Epithelial cell of proximal tubule (primary cell): ENCODE measurements at regions not wholly inside any gene's neighbourhood (a gene's known extent, or its start where the extent isn't known, plus 50 kb on each side); places are given as distances from the start of the nearest gene placed in this dataset.

Experiments
- DNase-seq: peaks from one replicate; pipeline ENCODE4 v3.0.0-alpha.2; 2011; ENCODE audit warnings: low read depth
- H3K4me3 ChIP-seq: 2 replicates; pipeline ENCODE4 v1.5.1; 2011; ENCODE audit warnings: low read depth, mild to moderate bottlenecking, low read length
- TF ChIP-seq, protein P1 (sequence below): conservative IDR thresholded peaks from 2 replicates; pipeline ENCODE4 v1.5.1; 2012; ENCODE audit warnings: low read depth, mild to moderate bottlenecking, low read length

DNA sequence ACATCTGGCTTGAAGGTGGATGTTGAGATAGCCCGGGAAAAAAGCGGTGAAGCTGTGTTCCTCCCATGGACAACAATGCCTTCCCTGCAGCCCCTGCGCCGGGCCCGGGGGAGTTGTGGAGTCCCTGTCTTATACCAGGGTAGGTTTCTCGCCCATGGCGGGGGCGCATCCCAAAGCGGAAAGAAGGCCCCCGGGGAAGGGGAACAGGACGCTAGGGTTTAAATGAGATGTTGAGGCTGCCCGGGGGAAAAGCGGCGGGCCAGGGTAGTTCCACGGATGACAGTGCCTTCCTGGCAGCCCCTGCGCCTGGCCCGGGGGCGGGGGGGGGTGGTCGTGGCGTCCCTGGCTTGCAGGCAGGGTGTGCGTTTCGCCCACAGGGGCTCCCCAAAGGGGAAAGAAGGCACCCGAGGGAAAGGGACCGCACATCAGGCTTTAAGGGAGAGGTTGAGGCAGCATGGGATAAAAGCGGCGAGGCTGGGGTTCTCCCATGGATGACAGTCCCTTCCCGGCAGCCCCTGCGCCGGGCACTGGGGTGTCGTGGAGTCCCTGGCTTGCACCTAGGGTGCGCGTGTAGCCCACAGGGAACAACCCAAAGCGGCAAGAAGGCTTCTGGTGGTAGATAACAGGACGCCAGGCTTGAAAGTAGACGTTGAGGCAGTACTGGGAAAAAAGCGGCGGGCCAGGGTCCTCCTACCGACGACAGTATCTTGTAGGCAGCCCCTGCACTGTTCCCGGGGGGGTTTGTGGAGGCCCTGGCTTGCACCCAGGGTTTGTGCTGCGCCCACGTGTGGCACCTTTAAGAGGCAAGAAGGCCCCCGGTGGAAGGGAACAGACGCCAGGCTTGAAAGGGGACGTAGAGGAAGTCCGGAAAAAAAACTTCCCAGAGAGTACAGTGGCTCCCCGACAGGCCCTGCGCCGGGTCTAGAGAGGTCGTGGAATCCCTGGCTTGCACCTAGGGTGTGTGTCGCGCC lies 160.8 kb upstream of the ALG10B start:
- TF ChIP-seq, protein P1, sequence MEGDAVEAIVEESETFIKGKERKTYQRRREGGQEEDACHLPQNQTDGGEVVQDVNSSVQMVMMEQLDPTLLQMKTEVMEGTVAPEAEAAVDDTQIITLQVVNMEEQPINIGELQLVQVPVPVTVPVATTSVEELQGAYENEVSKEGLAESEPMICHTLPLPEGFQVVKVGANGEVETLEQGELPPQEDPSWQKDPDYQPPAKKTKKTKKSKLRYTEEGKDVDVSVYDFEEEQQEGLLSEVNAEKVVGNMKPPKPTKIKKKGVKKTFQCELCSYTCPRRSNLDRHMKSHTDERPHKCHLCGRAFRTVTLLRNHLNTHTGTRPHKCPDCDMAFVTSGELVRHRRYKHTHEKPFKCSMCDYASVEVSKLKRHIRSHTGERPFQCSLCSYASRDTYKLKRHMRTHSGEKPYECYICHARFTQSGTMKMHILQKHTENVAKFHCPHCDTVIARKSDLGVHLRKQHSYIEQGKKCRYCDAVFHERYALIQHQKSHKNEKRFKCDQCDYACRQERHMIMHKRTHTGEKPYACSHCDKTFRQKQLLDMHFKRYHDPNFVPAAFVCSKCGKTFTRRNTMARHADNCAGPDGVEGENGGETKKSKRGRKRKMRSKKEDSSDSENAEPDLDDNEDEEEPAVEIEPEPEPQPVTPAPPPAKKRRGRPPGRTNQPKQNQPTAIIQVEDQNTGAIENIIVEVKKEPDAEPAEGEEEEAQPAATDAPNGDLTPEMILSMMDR = no peak
- DNase-seq = no peak
- no peak overlapping the region for H3K4me3 ChIP-seq

DNA sequence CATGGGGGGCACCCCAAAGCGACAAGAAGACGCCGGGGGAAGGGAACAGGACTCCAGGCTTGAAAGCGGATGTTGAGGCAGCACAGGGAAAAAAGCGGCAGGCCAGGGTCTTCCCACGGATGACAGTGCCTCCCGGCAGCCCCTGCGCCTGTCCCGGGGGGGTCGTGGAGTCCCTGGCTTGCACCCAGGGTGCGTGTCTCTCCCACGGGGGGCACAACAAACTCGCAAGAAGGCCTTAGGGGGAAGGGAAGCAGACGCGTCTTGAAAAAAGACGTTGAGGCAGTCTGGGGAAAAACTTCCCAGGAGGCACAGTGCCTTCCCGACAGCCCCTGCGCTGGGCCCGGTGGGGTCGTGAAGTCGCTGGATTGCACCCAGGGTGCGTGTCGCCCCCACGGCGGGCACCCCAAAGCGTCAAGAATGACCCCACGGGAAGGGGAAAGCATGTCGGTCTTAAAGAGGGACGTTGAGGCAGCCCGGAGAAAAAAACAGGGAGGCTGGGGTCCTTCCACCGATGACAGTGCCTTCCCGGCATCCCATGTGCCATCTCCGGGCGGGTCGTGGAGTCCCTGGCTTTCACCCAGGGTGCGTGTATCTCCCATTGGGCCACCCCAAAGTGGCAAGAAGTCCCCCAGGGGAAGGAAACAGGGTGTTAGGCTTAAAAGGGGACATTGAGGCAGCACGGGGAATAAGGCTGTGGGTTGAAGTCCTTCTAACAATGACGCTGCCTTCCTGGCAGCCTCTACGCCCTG lies 159.9 kb upstream of the ALG10B start:
- H3K4me3 ChIP-seq = no peak overlapping the region
- no peak for DNase-seq
- TF ChIP-seq, protein P1 = no peak

DNA sequence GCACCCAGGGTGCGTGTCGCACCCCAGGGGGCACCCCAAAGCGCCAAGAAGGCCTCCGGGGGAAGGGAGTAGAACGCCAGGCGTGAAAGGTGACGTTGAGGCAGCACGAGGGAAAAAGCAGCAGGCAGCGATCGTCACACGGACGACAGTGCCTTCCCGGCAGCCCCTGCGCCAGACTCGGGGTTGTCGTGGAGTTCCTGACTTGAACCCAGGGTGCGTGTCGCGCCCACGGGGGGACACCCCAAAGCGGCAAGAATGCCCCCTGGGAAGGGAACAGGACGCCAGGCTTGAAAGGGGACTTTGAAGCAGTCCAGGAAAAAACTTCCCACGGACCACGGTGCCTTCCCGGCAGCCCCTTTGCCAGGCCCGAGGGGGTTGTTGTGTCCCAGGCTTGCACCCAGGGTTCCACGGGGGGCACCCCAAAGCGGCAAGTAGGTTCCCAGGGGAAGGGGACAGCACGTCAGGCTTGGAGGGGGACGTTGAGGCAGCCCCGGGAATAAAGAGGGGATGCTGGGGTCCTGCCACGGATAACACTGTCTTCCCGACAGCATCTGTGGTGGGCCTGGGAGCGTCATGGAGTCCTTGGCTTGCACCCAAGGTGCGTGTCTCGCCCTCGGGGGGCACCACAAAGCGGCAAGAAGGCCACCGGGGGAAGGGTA lies 159.2 kb upstream of the ALG10B start:
- H3K4me3 ChIP-seq = no peak overlapping the region
- TF ChIP-seq, protein P1 = no peak
- DNase-seq = no peak

GRCh38 chr12:38157933-38158401 lies 158.6 kb upstream of the ALG10B start:
- TF ChIP-seq, protein P1 = no peak
- no peak for DNase-seq
- H3K4me3 ChIP-seq = no peak overlapping the region

DNA sequence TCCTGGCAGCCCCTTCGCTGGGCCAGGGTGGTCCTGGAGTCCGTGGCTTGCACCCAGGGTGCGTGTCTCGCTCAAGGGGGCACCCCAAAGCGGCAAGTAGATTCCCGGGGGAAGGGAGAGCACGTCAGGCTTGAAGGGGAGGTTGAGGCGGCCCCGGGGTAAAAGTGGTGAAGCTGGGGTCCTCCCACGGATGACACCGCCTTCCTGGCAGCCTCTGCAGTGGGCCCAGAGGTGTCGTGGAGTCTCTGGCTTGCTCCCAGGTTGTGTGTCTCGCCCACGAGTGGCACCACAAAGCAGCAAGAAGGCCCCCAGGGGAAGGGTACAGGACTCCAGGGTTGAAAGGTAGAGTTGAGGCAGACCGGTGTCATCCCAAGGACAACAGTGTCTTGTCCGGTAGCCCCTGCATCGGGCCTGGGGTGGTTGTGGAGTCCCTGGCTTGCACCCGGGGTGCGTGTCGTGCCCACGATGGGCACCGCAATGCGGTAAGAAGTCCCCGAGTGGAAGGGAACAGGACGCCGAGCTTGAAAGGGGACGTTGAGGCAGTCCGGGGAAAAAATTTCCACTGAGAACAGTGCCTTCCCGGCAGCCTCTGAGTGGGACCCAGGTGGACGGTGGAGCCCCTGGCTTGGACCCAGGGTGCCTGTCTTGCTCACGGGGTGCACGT lies 158.0 kb upstream of the ALG10B start:
- TF ChIP-seq, protein P1 = no peak
- H3K4me3 ChIP-seq = no peak overlapping the region
- no peak for DNase-seq

DNA sequence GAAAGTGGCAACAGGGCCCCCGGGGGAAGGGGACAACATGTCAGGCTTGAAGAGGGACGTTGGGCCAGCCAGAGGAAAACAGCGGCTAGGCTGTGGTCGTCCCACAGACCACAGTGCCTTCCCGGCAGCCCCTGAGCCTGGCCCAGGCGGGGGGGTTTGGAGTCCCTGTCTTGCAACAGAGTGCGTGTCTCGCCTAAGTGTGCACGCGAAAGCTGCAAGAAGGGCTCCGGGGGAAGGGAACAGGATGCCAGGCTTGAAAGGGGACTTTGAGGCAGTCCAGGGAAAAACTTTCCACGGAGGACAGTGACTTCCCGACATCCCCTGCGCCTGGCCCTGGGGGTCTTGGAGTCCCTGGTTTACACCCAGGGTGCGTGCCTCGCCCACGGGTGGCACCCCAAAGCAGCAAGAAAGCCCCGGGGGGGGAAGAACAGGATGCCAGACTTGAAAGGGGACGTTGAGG lies 157.5 kb upstream of the ALG10B start:
- DNase-seq = no peak
- no peak overlapping the region for H3K4me3 ChIP-seq
- TF ChIP-seq, protein P1 = no peak
